HG03439 (cell line): ENCODE measurements at regions not wholly inside any gene's neighbourhood (a gene's known extent, or its start where the extent isn't known, plus 50 kb on each side); places are given as distances from the start of the nearest gene placed in this dataset.
"Not testable (repeated sequence)": the region's sequence is repeated elsewhere in the genome, so short reads cannot be mapped to it uniquely, and the experiment has no call there.

Experiments
- ATAC-seq: cut with Tn5 transposase; IDR thresholded peaks from one replicate; pipeline ENCODE4 v1.9.1; 2021; ENCODE audit warnings: mild to moderate bottlenecking, moderate library complexity; ENCODE audit not compliant: unreplicated experiment

- ATAC-seq, result no peak
Measured at GRCh38 chr2:203585516-203585915, 50.4 kb upstream of the RAPH1 start.

- no peak for ATAC-seq
Measured at GRCh38 chr2:203586206-203586605, 51.1 kb upstream of the RAPH1 start.

- no peak for ATAC-seq
Measured at GRCh38 chr2:203586696-203587095, 51.6 kb upstream of the RAPH1 start.

GRCh38 chr2:203590496-203590895 is 55.4 kb upstream of the RAPH1 start:
- ATAC-seq, result no peak

GRCh38 chr2:203591642-203592041 is 56.5 kb upstream of the RAPH1 start:
- no peak for ATAC-seq

- no peak for ATAC-seq
Measured at GRCh38 chr2:203592470-203592869, 57.4 kb upstream of the RAPH1 start.

GRCh38 chr2:203594541-203594940 is 59.4 kb upstream of the RAPH1 start:
- ATAC-seq, result no peak

GRCh38 chr2:203596183-203596582 is 61.1 kb upstream of the RAPH1 start:
- no peak for ATAC-seq

GRCh38 chr2:203599509-203599908 is 64.4 kb upstream of the RAPH1 start:
- ATAC-seq, result no peak

GRCh38 chr2:203600286-203600685 is 65.2 kb upstream of the RAPH1 start:
- no peak for ATAC-seq

- no peak for ATAC-seq
Measured at GRCh38 chr2:203603456-203604389, 68.6 kb upstream of the RAPH1 start.

GRCh38 chr2:203605302-203605701 is 70.2 kb upstream of the RAPH1 start:
- no peak for ATAC-seq

- ATAC-seq, result no peak
Measured at GRCh38 chr2:203606051-203606450, 71.0 kb upstream of the RAPH1 start.

GRCh38 chr2:203610558-203610957 is 75.5 kb upstream of the RAPH1 start:
- ATAC-seq, result no peak

- ATAC-seq, result no peak
Measured at GRCh38 chr2:203612246-203612645, 77.1 kb upstream of the RAPH1 start.

GRCh38 chr2:203619267-203619878 is 84.3 kb upstream of the RAPH1 start:
- no peak for ATAC-seq

GRCh38 chr2:203621981-203622515 is 84.4 kb upstream of the CD28 start:
- no peak for ATAC-seq

GRCh38 chr2:203623096-203623495 is 83.3 kb upstream of the CD28 start:
- no peak for ATAC-seq

GRCh38 chr2:203623661-203624060 is 82.8 kb upstream of the CD28 start:
- no peak for ATAC-seq

- ATAC-seq, result no peak
Measured at GRCh38 chr2:203625701-203626100, 80.7 kb upstream of the CD28 start.

GRCh38 chr2:203626247-203626646 is 80.2 kb upstream of the CD28 start:
- ATAC-seq, result not testable (repeated sequence)
